Endothelial cell of umbilical vein (primary cell): ENCODE measurements at regions not wholly inside any gene's neighbourhood (a gene's known extent, or its start where the extent isn't known, plus 50 kb on each side); places are given as distances from the start of the nearest gene placed in this dataset.

Experiments used
- BruUV-seq: library from RNA; stranded (reverse); fragments of 400-500 nt; replicated peaks from 2 replicates; lab custom pipeline; 2021; lab: Mats Ljungman, UMichigan
- CTCF ChIA-PET: fragments of 300-600, 350-600 bp; sonication (Branson Sonifier 250); formaldehyde crosslinking; loops from one replicate; lab custom pipeline; 2021; ENCODE audit warnings: antibody characterized with exemption, inconsistent platforms; lab: Charles Lee
- POLR2A ChIA-PET: fragments of 300-600, 350-600 bp; sonication (Branson Sonifier 250); formaldehyde crosslinking; loops from one replicate; lab custom pipeline; 2021; ENCODE audit warnings: antibody characterized with exemption, inconsistent platforms; lab: Charles Lee
- DNase-seq: peaks from one replicate; pipeline ENCODE4 v3.0.0-alpha.2; 2011; ENCODE audit warnings: low read depth, low spot score
- FAIRE-seq: peaks from 2 replicates; lab custom pipeline; 2011; peaks lifted over from hg19 to GRCh38; lab: Jason Lieb, UNC
- H2AFZ ChIP-seq: 2 replicates; pipeline ENCODE4 v1.6.0; 2012; ENCODE audit warnings: low read depth, low read length, control low read depth, inconsistent platforms
- H3K27ac ChIP-seq: 2 replicates; pipeline ENCODE4 v1.5.1; 2011; ENCODE audit warnings: low read depth, mild to moderate bottlenecking, control low read depth, low read length, moderate library complexity; ENCODE audit not compliant: insufficient read depth
- H3K27me3 ChIP-seq, 2 experiments: 2 replicates each; pipeline versions ENCODE4 v1.6.0 to v1.6.1; 2011; ENCODE audit warnings: low read length in 2 of 2, mixed read lengths in 1 of 2; ENCODE audit not compliant: control insufficient read depth in 2 of 2, insufficient read depth in 2 of 2
- H3K36me3 ChIP-seq, 2 experiments: 2 replicates in 1 of 2; 3 replicates in 1 of 2; pipeline ENCODE4 v1.5.1; 2011; ENCODE audit warnings: low read length in 2 of 2, mild to moderate bottlenecking in 1 of 2, moderate library complexity in 1 of 2; ENCODE audit not compliant: control insufficient read depth in 2 of 2, insufficient read depth in 2 of 2; ENCODE audit errors: extremely low read depth in 1 of 2
- H3K4me1 ChIP-seq: 3 replicates; pipeline ENCODE4 v1.5.1; 2011; ENCODE audit warnings: mild to moderate bottlenecking, low read length; ENCODE audit not compliant: control insufficient read depth, insufficient read depth; ENCODE audit errors: extremely low read depth
- H3K4me2 ChIP-seq: 2 replicates; pipeline ENCODE4 v1.6.1; 2011; ENCODE audit warnings: low read length, control low read depth, mixed read lengths; ENCODE audit not compliant: insufficient read depth
- H3K4me3 ChIP-seq, 3 experiments: fragments of 200-600 bp in 1 of 3; sonication (generic), shearing (Covaris generic) in 1 of 3; replicated peaks in 1 of 3; 2 replicates each; pipeline ENCODE4 v1.5.1; 2011 to 2016; ENCODE audit warnings: control low read depth in 3 of 3, low read length in 3 of 3, mild to moderate bottlenecking in 2 of 3, inconsistent platforms in 1 of 3, low read depth in 1 of 3, moderate library complexity in 1 of 3; ENCODE audit not compliant: insufficient read depth in 1 of 3
- H3K79me2 ChIP-seq: 2 replicates; pipeline ENCODE4 v1.6.0; 2012; ENCODE audit warnings: low read length, inconsistent platforms; ENCODE audit not compliant: control insufficient read depth, insufficient read depth
- H3K9ac ChIP-seq: replicated peaks from 2 replicates; pipeline ENCODE3; 2011; ENCODE audit warnings: low read length, control low read depth; ENCODE audit not compliant: insufficient read depth; ENCODE audit errors: extremely low read depth
- H3K9me1 ChIP-seq: replicated peaks from 3 replicates; pipeline ENCODE4 v1.6.0; 2011; ENCODE audit warnings: mild to moderate bottlenecking, low read length; ENCODE audit not compliant: control insufficient read depth, insufficient read depth; ENCODE audit errors: extremely low read depth
- H3K9me3 ChIP-seq: replicated peaks from 2 replicates; pipeline ENCODE4 v1.5.1; 2012; ENCODE audit warnings: low read length, inconsistent platforms; ENCODE audit not compliant: control insufficient read depth, insufficient read depth
- H4K20me1 ChIP-seq: replicated peaks from 2 replicates; pipeline ENCODE3; 2011; ENCODE audit warnings: mild to moderate bottlenecking, low read length; ENCODE audit not compliant: control insufficient read depth, insufficient read depth; ENCODE audit errors: extremely low read depth
- CTCF ChIP-seq, 2 donors: IDR thresholded peaks; 1 replicate in 1 of 2; 2 replicates in 1 of 2; pipeline ENCODE4 v1.5.1; 2011; ENCODE audit warnings: low read length in 2 of 2, mild to moderate bottlenecking in 2 of 2, moderate library complexity in 2 of 2, control low read depth in 1 of 2, inconsistent platforms in 1 of 2, low read depth in 1 of 2; ENCODE audit not compliant: insufficient read depth in 1 of 2; ENCODE audit errors: extremely low read depth in 1 of 2
- EZH2 ChIP-seq: IDR thresholded peaks from 2 replicates; pipeline ENCODE4 v1.6.1; 2012; ENCODE audit warnings: borderline replicate concordance, low read depth, mild to moderate bottlenecking, moderate library complexity, low read length, inconsistent platforms; ENCODE audit not compliant: severe bottlenecking
- FOS ChIP-seq: IDR thresholded peaks from 2 replicates; pipeline ENCODE4 v1.6.1; 2011; ENCODE audit warnings: mild to moderate bottlenecking, low read length, moderate library complexity, borderline replicate concordance; ENCODE audit not compliant: insufficient read depth
- GATA2 ChIP-seq: IDR thresholded peaks from 2 replicates; pipeline ENCODE4 v1.7.0; 2011; ENCODE audit warnings: low read depth, mild to moderate bottlenecking, moderate library complexity, mixed read lengths, low read length; ENCODE audit not compliant: insufficient read length, insufficient read depth
- JUN ChIP-seq: IDR thresholded peaks from 2 replicates; pipeline ENCODE4 v1.6.1; 2011; ENCODE audit warnings: borderline replicate concordance, low read depth; ENCODE audit not compliant: insufficient read length, insufficient read depth
- MAX ChIP-seq: IDR thresholded peaks from 2 replicates; pipeline ENCODE4 v1.6.1; 2011; ENCODE audit not compliant: insufficient read depth, insufficient read length
- MYC ChIP-seq: IDR thresholded peaks from one replicate; pipeline ENCODE4 v1.6.1; 2011; ENCODE audit warnings: mild to moderate bottlenecking, low read depth, low read length
- POLR2A ChIP-seq: IDR thresholded peaks from 2 replicates; pipeline ENCODE4 v1.6.1; 2012; ENCODE audit warnings: low read depth, mild to moderate bottlenecking, control low read depth, low read length
- POLR2AphosphoS5 ChIP-seq: IDR thresholded peaks from 2 replicates; pipeline ENCODE4 v1.6.1; 2012; ENCODE audit warnings: low read depth, mild to moderate bottlenecking, control low read depth, low read length, moderate library complexity; ENCODE audit not compliant: insufficient read depth
- dilution Hi-C: fragments of 300-500 bp; cut with MboI; formaldehyde crosslinking; loops from one replicate; pipeline ENCODE4 v1.15.0; 2019; ENCODE audit warnings: low sequenced_read_pairs; ENCODE audit not compliant: extremely low pct_ligation_motif_present
- intact Hi-C: fragments of 100-400 bp; cut with micrococcal nuclease; formaldehyde crosslinking; loops from one replicate; pipeline ENCODE4 v1.10.0; 2022

- FAIRE-seq = no peak
- no peaks in the 10 kb centered on the region for H3K9me1 ChIP-seq
- no peak for DNase-seq
- H3K27me3 ChIP-seq = no peaks in the 10 kb centered on the region
- BruUV-seq = no TSS peak
- H3K9ac ChIP-seq = no peak overlapping the region
- CTCF ChIA-PET = no interaction called here
- POLR2A ChIA-PET = no interaction called here
- intact Hi-C loops (no loop called here), dilution Hi-C loops (no loop called here)
- H3K4me1 ChIP-seq = no peaks in the 10 kb centered on the region
- TF ChIP-seq FOS (no peak), MYC (no peak), MAX (no peak)
- no peak overlapping the region for H3K4me3 ChIP-seq
- no peaks in the 10 kb centered on the region for H3K36me3 ChIP-seq
- H3K79me2 ChIP-seq = no peaks in the 10 kb centered on the region
- H3K27ac ChIP-seq = no peak overlapping the region
- H4K20me1 ChIP-seq = no peaks in the 10 kb centered on the region
- no peak overlapping the region for H2AFZ ChIP-seq
- no peaks in the 10 kb centered on the region for H3K9me3 ChIP-seq
- H3K4me2 ChIP-seq = no peak overlapping the region
These were observed 150.3 kb upstream of the SPAG17 start for GRCh38 chr1:118335331-118335732.

GRCh38 chr1:118334506-118334905 lies 149.5 kb upstream of the SPAG17 start:
- Histone ChIP-seq H3K79me2 (no peaks in the 10 kb centered on the region), H3K36me3 (no peaks in the 10 kb centered on the region), H3K9ac (no peak overlapping the region), H3K9me3 (no peaks in the 10 kb centered on the region), H3K4me1 (no peaks in the 10 kb centered on the region), H3K4me2 (no peak overlapping the region), H3K9me1 (no peaks in the 10 kb centered on the region), H3K27ac (no peak overlapping the region), H3K27me3 (no peaks in the 10 kb centered on the region), H3K4me3 (no peak overlapping the region), H2AFZ (no peak overlapping the region), H4K20me1 (no peaks in the 10 kb centered on the region)
- FAIRE-seq (no peak), DNase-seq (no peak)
- TF ChIP-seq POLR2AphosphoS5 = no peak
- no peak for TF ChIP-seq POLR2A
- no peak for TF ChIP-seq CTCF (IDR thresholded peaks at IDR 0.05; ENCODE audit: extremely low read depth in 1 of 2, insufficient read depth in 1 of 2, low read depth in 1 of 2, low read length in 2 of 2)
- TF ChIP-seq EZH2 = no peak
- no peak for TF ChIP-seq MYC
- TF ChIP-seq GATA2 = no peak
- TF ChIP-seq MAX = no peak
- TF ChIP-seq JUN = no peak
- TF ChIP-seq FOS = no peak
- POLR2A ChIA-PET = no interaction called here
- intact Hi-C loops = no loop called here
- CTCF ChIA-PET = no interaction called here
- dilution Hi-C loops = no loop called here
- BruUV-seq = no TSS peak
